H9 (cell line): ENCODE measurements at regions not wholly inside any gene's neighbourhood (a gene's known extent, or its start where the extent isn't known, plus 50 kb on each side); places are given as distances from the start of the nearest gene placed in this dataset.

Experiments used
- DNase-seq: peaks from one replicate; pipeline ENCODE4 v3.0.0-alpha.2; 2017
- H2AFZ ChIP-seq: one replicate; pipeline ENCODE4 v1.6.1; 2013; ENCODE audit warnings: mild to moderate bottlenecking, low read length, control low read depth, moderate library complexity
- H2AK5ac ChIP-seq: 2 replicates; pipeline ENCODE4 v1.6.1; 2013; ENCODE audit warnings: low read length, control low read depth, mixed read lengths; ENCODE audit not compliant: insufficient read length
- H2BK120ac ChIP-seq: one replicate; pipeline ENCODE4 v1.6.1; 2013; ENCODE audit warnings: low read depth, mild to moderate bottlenecking, low read length, control low read depth, inconsistent platforms; ENCODE audit not compliant: poor library complexity, severe bottlenecking
- H2BK12ac ChIP-seq: 2 replicates; pipeline ENCODE4 v1.6.1; 2013; ENCODE audit warnings: low read length, control low read depth, mixed read lengths, low read depth; ENCODE audit not compliant: insufficient read length
- H2BK15ac ChIP-seq: 2 replicates; pipeline ENCODE4 v1.6.1; 2013; ENCODE audit warnings: low read depth, low read length, control low read depth
- H2BK20ac ChIP-seq: one replicate; pipeline ENCODE4 v1.6.1; 2013; ENCODE audit warnings: low read depth, mild to moderate bottlenecking, low read length, control low read depth, inconsistent platforms; ENCODE audit not compliant: poor library complexity, severe bottlenecking
- H2BK5ac ChIP-seq: 2 replicates; pipeline ENCODE4 v1.6.1; 2013; ENCODE audit warnings: low read length, control low read depth, mixed read lengths; ENCODE audit not compliant: insufficient read length
- H3K14ac ChIP-seq: 2 replicates; pipeline ENCODE4 v1.6.1; 2013; ENCODE audit warnings: low read length, control low read depth; ENCODE audit not compliant: insufficient read depth
- H3K18ac ChIP-seq: 2 replicates; pipeline ENCODE4 v1.6.1; 2013; ENCODE audit warnings: low read depth, mild to moderate bottlenecking, mixed read lengths, low read length, control low read depth; ENCODE audit not compliant: insufficient read length
- H3K23ac ChIP-seq: 2 replicates; pipeline ENCODE4 v1.6.1; 2013; ENCODE audit warnings: low read length, control low read depth, mixed read lengths, low read depth; ENCODE audit not compliant: insufficient read length
- H3K23me2 ChIP-seq: 2 replicates; pipeline ENCODE4 v1.6.1; 2013; ENCODE audit warnings: low read depth, mild to moderate bottlenecking, mixed read lengths, low read length, control low read depth; ENCODE audit not compliant: insufficient read length, poor library complexity, severe bottlenecking
- H3K27ac ChIP-seq: 2 replicates; pipeline ENCODE4 v1.5.1; 2013; ENCODE audit warnings: low read length, control low read depth, mixed read lengths, low read depth; ENCODE audit not compliant: insufficient read length
- H3K27me3 ChIP-seq: 2 replicates; pipeline ENCODE4 v1.6.1; 2013; ENCODE audit warnings: low read length, control low read depth, inconsistent platforms; ENCODE audit not compliant: insufficient read depth
- H3K4ac ChIP-seq: 2 replicates; pipeline ENCODE4 v1.6.1; 2013; ENCODE audit warnings: low read depth, mild to moderate bottlenecking, control low read depth, inconsistent platforms, low read length, moderate library complexity
- H3K4me1 ChIP-seq: 2 replicates; pipeline ENCODE4 v1.6.1; 2013; ENCODE audit warnings: low read length, control low read depth, inconsistent platforms; ENCODE audit not compliant: insufficient read depth
- H3K4me2 ChIP-seq: 2 replicates; pipeline ENCODE4 v1.6.1; 2013; ENCODE audit warnings: low read length, control low read depth, mixed read lengths; ENCODE audit not compliant: insufficient read length, insufficient read depth
- H3K56ac ChIP-seq: 2 replicates; pipeline ENCODE4 v1.6.1; 2013; ENCODE audit warnings: low read depth, mild to moderate bottlenecking, mixed read lengths, low read length, control low read depth; ENCODE audit not compliant: insufficient read length
- H3K79me1 ChIP-seq: 2 replicates; pipeline ENCODE4 v1.6.1; 2013; ENCODE audit warnings: low read depth, mild to moderate bottlenecking, moderate library complexity, low read length, control low read depth, inconsistent platforms; ENCODE audit not compliant: insufficient read depth, poor library complexity, severe bottlenecking
- H3K79me2 ChIP-seq: 2 replicates; pipeline ENCODE4 v1.6.1; 2013; ENCODE audit warnings: low read length, control low read depth, inconsistent platforms; ENCODE audit not compliant: insufficient read depth
- H3K9ac ChIP-seq: 2 replicates; pipeline ENCODE4 v1.6.1; 2013; ENCODE audit warnings: low read length, control low read depth, mixed read lengths; ENCODE audit not compliant: insufficient read length; ENCODE audit errors: extremely low read depth
- H3K9me3 ChIP-seq: one replicate; pipeline ENCODE4 v1.6.1; 2013; ENCODE audit warnings: low read depth, low read length, inconsistent platforms; ENCODE audit not compliant: control insufficient read depth
- H3T11ph ChIP-seq: one replicate; pipeline ENCODE4 v1.6.1; 2013; ENCODE audit warnings: mild to moderate bottlenecking, low read length, control low read depth, inconsistent platforms
- H4K20me1 ChIP-seq: one replicate; pipeline ENCODE4 v1.6.1; 2013; ENCODE audit not compliant: control insufficient read depth, insufficient read length, insufficient read depth
- H4K5ac ChIP-seq: 2 replicates; pipeline ENCODE4 v1.6.1; 2013; ENCODE audit warnings: low read depth, mild to moderate bottlenecking, mixed read lengths, low read length, control low read depth; ENCODE audit not compliant: insufficient read length
- H4K8ac ChIP-seq: replicated peaks from 2 replicates; pipeline ENCODE4 v1.6.1; 2013; ENCODE audit warnings: low read length, control low read depth, mixed read lengths, low read depth; ENCODE audit not compliant: insufficient read length
- H4K91ac ChIP-seq: 2 replicates; pipeline ENCODE4 v1.6.1; 2013; ENCODE audit warnings: low read depth, mild to moderate bottlenecking, moderate library complexity, mixed read lengths, low read length, control low read depth; ENCODE audit not compliant: insufficient read length
- H3K27ac Mint-ChIP-seq, 3 experiments: 2 replicates in 2 of 3; 3 replicates in 1 of 3; pipeline ENCODE4 v1.8.0; 2020 to 2021; ENCODE audit warnings: mixed read lengths in 3 of 3, mild to moderate bottlenecking in 1 of 3, moderate library complexity in 1 of 3
- H3K27me3 Mint-ChIP-seq: 2 replicates; pipeline ENCODE4 v1.8.0; 2021; ENCODE audit warnings: low read depth, mild to moderate bottlenecking, moderate library complexity, mixed read lengths
- H3K36me3 Mint-ChIP-seq, 3 experiments: 2 replicates in 2 of 3; 3 replicates in 1 of 3; pipeline ENCODE4 v1.8.0; 2020 to 2021; ENCODE audit warnings: low read depth in 3 of 3, mixed read lengths in 3 of 3; ENCODE audit not compliant: insufficient read depth in 1 of 3
- H3K4me1 Mint-ChIP-seq, 2 experiments: 2 replicates each; pipeline ENCODE4 v1.8.0; 2020; ENCODE audit warnings: mixed read lengths in 2 of 2
- H3K4me3 Mint-ChIP-seq, 2 experiments: 2 replicates in 1 of 2; 3 replicates in 1 of 2; pipeline ENCODE4 v1.8.0; 2020 to 2021; ENCODE audit warnings: mild to moderate bottlenecking in 2 of 2, mixed read lengths in 2 of 2, moderate library complexity in 1 of 2
- H3K9me3 Mint-ChIP-seq, 2 experiments: 2 replicates in 1 of 2; 3 replicates in 1 of 2; pipeline ENCODE4 v1.8.0; 2020; ENCODE audit warnings: mild to moderate bottlenecking in 2 of 2, mixed read lengths in 2 of 2, moderate library complexity in 1 of 2
- CTCF ChIP-seq: fragments of 200-600 bp; sonication (generic); conservative IDR thresholded peaks from 3 replicates; pipeline ENCODE4 v1.8.0; 2021; ENCODE audit warnings: antibody characterized with exemption, mild to moderate bottlenecking
- WGBS: extraction: QIAGEN DNeasy Blood & Tissue Kit; methylation state at CpG from one replicate; pipeline ENCODE4 v1.1.7; 2013; ENCODE audit warnings: missing lambda C conversion rate, low lambda C conversion rate, mixed read lengths; ENCODE audit not compliant: insufficient read length; ENCODE audit errors: extremely low coverage; 5-methylcytosine and 5-hydroxymethylcytosine counted together

DNA sequence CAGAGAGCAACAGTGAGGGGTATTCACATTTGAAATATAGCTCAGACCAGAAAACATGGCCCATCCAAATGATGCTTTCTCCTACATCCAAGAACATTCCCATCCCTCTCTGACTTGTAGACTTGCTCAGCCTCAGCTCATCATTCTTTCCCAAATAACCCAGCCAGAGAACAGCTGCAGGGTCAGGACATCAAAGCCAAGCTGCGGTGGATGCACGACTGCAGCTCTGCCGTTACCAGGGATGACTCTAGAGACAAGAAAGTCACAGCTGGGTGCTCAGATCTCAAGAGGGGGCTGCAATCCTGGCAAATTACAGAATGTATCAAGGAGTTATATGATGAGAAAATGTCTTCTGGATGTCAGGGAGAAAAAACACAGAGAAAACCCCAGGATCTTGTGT is 944.3 kb downstream of the NTRK3 start:
- Mint-ChIP-seq H3K4me1 (peaks cover 8 to 9% of the 10 kb centered on the region in 2 experiments), H3K36me3 (no peaks in the 10 kb centered on the region), H3K9me3 (no peaks in the 10 kb centered on the region), H3K4me3 (no peak overlapping the region), H3K27ac (no peak overlapping the region), H3K27me3 (no peaks in the 10 kb centered on the region; the same call in none of the 2 replicates)
- Histone ChIP-seq H3K79me2 (no peaks in the 10 kb centered on the region), H4K91ac (no peak overlapping the region), H3K79me1 (no peaks in the 10 kb centered on the region), H4K20me1 (no peaks in the 10 kb centered on the region), H3K9ac (no peak overlapping the region), H3K27me3 (no peaks in the 10 kb centered on the region), H2BK12ac (no peak overlapping the region), H2BK5ac (no peak overlapping the region), H3K9me3 (no peaks in the 10 kb centered on the region), H2AK5ac (no peak overlapping the region), H3K4ac (no peak overlapping the region), H2BK20ac (no peak overlapping the region), H3K4me2 (no peak overlapping the region), H3K23me2 (no peaks in the 10 kb centered on the region), H3K4me1 (no peaks in the 10 kb centered on the region), H3K27ac (no peak overlapping the region), H3T11ph (no peak overlapping the region), H2BK15ac (no peak overlapping the region), H2AFZ (no peak overlapping the region), H3K56ac (no peak overlapping the region), H4K8ac (no peak overlapping the region), H3K18ac (no peak overlapping the region), H3K14ac (no peak overlapping the region), H2BK120ac (no peak overlapping the region), H3K23ac (no peak overlapping the region), H4K5ac (no peak overlapping the region)
- no peak for DNase-seq
- no CpG with 5 or more reads among the region's 3 CpGs for WGBS
- TF ChIP-seq CTCF = no peak
